Gastroesophageal sphincter (tissue), 4 donors: ENCODE measurements at regions not wholly inside any gene's neighbourhood (a gene's known extent, or its start where the extent isn't known, plus 50 kb on each side); places are given as distances from the start of the nearest gene placed in this dataset.
"Not testable (repeated sequence)": the region's sequence is repeated elsewhere in the genome, so short reads cannot be mapped to it uniquely, and the experiment has no call there.

Experiments
- ATAC-seq: fragments of 150-250 bp; one replicate; pipeline ENCODE4 v1.9.1; 2016; ENCODE audit warnings: mild to moderate bottlenecking, moderate library complexity
- H3K27ac ChIP-seq, 4 donors: fragments of 200-600 bp; sonication (generic) in 3 of 4; 1 replicate in 3 of 4; 2 replicates in 1 of 4; pipeline ENCODE4 v1.5.1; 2016 to 2019
- H3K27me3 ChIP-seq: fragments of 200-600 bp; sonication (generic); one replicate; pipeline ENCODE4 v1.5.1; 2019
- H3K36me3 ChIP-seq, 2 donors: fragments of 200-600 bp; sonication (generic); one replicate each; pipeline ENCODE4 v1.5.1; 2019; ENCODE audit warnings: control low read depth in 1 of 2
- H3K4me1 ChIP-seq, 3 donors: fragments of 200-600 bp; sonication (generic); 1 replicate in 2 of 3; 2 replicates in 1 of 3; pipeline ENCODE4 v1.5.1; 2016 to 2019; ENCODE audit warnings: control low read depth in 2 of 3
- H3K4me3 ChIP-seq, 2 donors: fragments of 200-600 bp; sonication (generic); one replicate each; pipeline ENCODE4 v1.5.1; 2019; ENCODE audit warnings: mild to moderate bottlenecking in 1 of 2, moderate library complexity in 1 of 2
- H3K9me3 ChIP-seq, 3 donors: fragments of 200-600 bp; sonication (generic); one replicate each; pipeline ENCODE4 v1.5.1; 2017 to 2019; ENCODE audit warnings: control low read depth in 2 of 3
- EP300 ChIP-seq: sonication (generic); formaldehyde crosslinking; IDR thresholded peaks from one replicate; pipeline ENCODE4 v1.6.1; 2017; ENCODE audit warnings: antibody characterized with exemption, mild to moderate bottlenecking
- POLR2A ChIP-seq, 2 donors: fragments of 450-650 bp; IDR thresholded peaks; one replicate each; pipeline ENCODE4 v1.6.1; 2017; ENCODE audit warnings: antibody characterized with exemption in 2 of 2, mild to moderate bottlenecking in 2 of 2, moderate library complexity in 1 of 2
- POLR2AphosphoS5 ChIP-seq: sonication (generic); formaldehyde crosslinking; IDR thresholded peaks from one replicate; pipeline ENCODE4 v1.6.1; 2017; ENCODE audit warnings: antibody characterized with exemption
- WGBS, 2 donors: methylation state at CpG; one replicate each; pipeline ENCODE4 v1.1.5; 2018; ENCODE audit warnings: low coverage in 1 of 2; 5-methylcytosine and 5-hydroxymethylcytosine counted together
- TF ChIP-seq, protein P1 (sequence below), 4 experiments: fragments of 200-600 bp in 2 of 4; fragments of 450-650 bp in 2 of 4; sonication (generic) in 1 of 4; IDR thresholded peaks; one replicate each; pipeline ENCODE4 v1.5.1; 2017 to 2019; ENCODE audit warnings: antibody characterized with exemption in 4 of 4, mild to moderate bottlenecking in 2 of 4, moderate library complexity in 2 of 4

- TF ChIP-seq, protein P1, sequence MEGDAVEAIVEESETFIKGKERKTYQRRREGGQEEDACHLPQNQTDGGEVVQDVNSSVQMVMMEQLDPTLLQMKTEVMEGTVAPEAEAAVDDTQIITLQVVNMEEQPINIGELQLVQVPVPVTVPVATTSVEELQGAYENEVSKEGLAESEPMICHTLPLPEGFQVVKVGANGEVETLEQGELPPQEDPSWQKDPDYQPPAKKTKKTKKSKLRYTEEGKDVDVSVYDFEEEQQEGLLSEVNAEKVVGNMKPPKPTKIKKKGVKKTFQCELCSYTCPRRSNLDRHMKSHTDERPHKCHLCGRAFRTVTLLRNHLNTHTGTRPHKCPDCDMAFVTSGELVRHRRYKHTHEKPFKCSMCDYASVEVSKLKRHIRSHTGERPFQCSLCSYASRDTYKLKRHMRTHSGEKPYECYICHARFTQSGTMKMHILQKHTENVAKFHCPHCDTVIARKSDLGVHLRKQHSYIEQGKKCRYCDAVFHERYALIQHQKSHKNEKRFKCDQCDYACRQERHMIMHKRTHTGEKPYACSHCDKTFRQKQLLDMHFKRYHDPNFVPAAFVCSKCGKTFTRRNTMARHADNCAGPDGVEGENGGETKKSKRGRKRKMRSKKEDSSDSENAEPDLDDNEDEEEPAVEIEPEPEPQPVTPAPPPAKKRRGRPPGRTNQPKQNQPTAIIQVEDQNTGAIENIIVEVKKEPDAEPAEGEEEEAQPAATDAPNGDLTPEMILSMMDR (IDR thresholded peaks at IDR 0.05): no peak
- TF ChIP-seq POLR2A (IDR thresholded peaks at IDR 0.05) (no peak), POLR2AphosphoS5 (no peak), EP300 (no peak)
- Histone ChIP-seq H3K9me3 (no peaks in the 10 kb centered on the region), H3K4me3 (no peak overlapping the region), H3K27me3 (peaks cover 26% of the 10 kb centered on the region), H3K36me3 (no peaks in the 10 kb centered on the region), H3K27ac (no peak overlapping the region), H3K4me1 (peaks cover 0 to 15% (median 0%) of the 10 kb centered on the region in 3 donors)
- ATAC-seq: no peak
- 71 to 85% methylated on average over 3 of the region's 3 CpGs for WGBS, 2 donors
These were observed 121.4 kb downstream of the KCNRG start for GRCh38 chr13:50136678-50137077.

- H3K36me3 ChIP-seq, ATAC-seq, H3K4me1 ChIP-seq, H3K27ac ChIP-seq, H3K27me3 ChIP-seq, H3K4me3 ChIP-seq, H3K9me3 ChIP-seq: not testable (repeated sequence)
- whole genome bisulfite sequencing, 2 donors: 92 to 100% methylated on average over 3 to 4 of the region's 4 CpGs
These were observed 124.2 kb downstream of the KCNRG start for GRCh38 chr13:50139435-50139934.

- H3K27ac ChIP-seq: no peak overlapping the region
- no peaks in the 10 kb centered on the region for H3K27me3 ChIP-seq
- H3K4me1 ChIP-seq: no peaks in the 10 kb centered on the region
- no peaks in the 10 kb centered on the region for H3K36me3 ChIP-seq
- TF ChIP-seq, protein P1 (IDR thresholded peaks at IDR 0.05): no peak
- no peak for TF ChIP-seq POLR2A (IDR thresholded peaks at IDR 0.05)
- no peak for TF ChIP-seq EP300
- no peak for TF ChIP-seq POLR2AphosphoS5
- WGBS, 2 donors: 70 to 73% methylated on average over 2 of the region's 2 CpGs
- no peak for ATAC-seq
- H3K9me3 ChIP-seq: no peaks in the 10 kb centered on the region
- H3K4me3 ChIP-seq: no peak overlapping the region
These were observed 124.9 kb downstream of the KCNRG start for GRCh38 chr13:50140153-50140552.

DNA sequence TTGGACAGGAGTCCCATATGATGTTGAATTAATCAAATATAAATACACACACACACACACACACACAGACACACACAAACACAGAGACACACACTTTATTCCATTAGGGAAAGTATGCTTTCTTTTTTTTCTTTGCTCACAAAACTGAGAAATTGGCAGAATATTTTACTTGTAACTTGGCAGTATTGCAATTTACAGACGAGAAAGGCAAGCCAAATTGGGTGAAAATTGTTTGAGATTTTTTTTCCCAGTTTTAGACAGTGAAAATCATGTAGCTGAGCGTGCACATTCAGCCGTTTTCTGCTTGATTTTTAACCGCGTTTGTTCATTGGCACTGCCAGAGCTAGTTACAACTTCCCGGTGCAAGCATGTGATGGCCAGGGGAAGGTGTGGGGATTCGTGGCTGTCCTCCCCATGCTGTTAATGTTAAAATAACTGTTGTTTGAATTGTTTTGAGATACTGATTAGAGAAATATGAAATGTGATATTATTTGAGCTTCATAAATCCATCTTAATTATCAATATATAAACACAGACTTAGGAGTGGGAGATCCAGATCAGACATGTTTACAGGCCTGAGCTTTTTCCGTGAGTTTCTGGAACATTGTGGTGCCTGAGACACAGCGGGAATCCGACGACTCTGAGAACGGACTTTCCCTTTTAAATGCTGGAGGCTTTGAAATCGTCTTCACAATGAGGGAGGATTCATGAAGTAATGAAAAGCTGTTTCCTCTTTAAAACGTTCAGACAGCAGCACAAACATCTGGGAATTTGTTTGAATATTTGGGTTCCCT is 125.5 kb downstream of the KCNRG start:
- Histone ChIP-seq H3K36me3 (no peaks in the 10 kb centered on the region), H3K4me3 (no peak overlapping the region), H3K4me1 (no peaks in the 10 kb centered on the region), H3K27me3 (no peaks in the 10 kb centered on the region), H3K9me3 (no peaks in the 10 kb centered on the region), H3K27ac (peak overlapping the region in 2 of 4 donors; percentile 18 to 36)
- no peak for ATAC-seq
- WGBS, 2 donors: 35 to 52% methylated on average over 14 of the region's 14 CpGs
- TF ChIP-seq, protein P1 (IDR thresholded peaks at IDR 0.05): no peak
- TF ChIP-seq POLR2A (IDR thresholded peaks at IDR 0.05): no peak

DNA sequence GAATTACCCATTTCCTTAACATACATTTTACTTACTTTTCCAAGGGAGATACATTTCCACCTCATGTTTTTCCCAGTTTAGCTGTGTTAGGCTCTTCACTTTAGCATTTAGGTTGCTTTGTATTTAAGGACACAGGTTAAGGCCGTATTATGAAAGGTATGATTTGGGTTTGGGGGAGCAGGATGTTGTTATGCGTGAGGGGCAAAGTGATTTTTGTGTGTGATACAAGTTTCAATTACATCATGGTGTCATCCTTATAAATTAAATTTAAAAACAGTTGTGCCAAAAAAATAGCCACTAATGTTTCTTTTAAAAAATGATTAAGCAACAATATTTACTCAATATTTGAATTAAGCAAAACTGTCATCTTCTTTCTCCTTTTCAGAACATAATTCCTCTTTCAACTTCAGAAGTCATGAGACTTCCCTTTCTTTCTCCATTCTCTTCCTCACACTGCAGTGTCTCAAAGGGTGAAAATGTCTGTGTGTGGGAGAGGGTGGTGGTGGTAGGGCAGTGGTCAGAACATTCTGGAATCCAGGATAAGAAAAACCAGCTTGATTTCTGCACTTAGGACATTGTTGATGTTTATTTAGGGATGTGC is 126.2 kb downstream of the KCNRG start:
- no peak overlapping the region for H3K4me3 ChIP-seq
- no peak for ATAC-seq
- H3K27ac ChIP-seq: peak overlapping the region in 2 of 4 donors; percentile 18 to 36
- no peaks in the 10 kb centered on the region for H3K9me3 ChIP-seq
- 100% methylated on average over 1 to 2 of the region's 2 CpGs for WGBS, 2 donors
- H3K4me1 ChIP-seq: no peaks in the 10 kb centered on the region
- H3K27me3 ChIP-seq: no peaks in the 10 kb centered on the region
- TF ChIP-seq POLR2AphosphoS5: no peak
- H3K36me3 ChIP-seq: no peaks in the 10 kb centered on the region
